ENCODE measurements at regions not wholly inside any gene's neighbourhood (a gene's known extent, or its start where the extent isn't known, plus 50 kb on each side); places are given as distances from the start of the nearest gene placed in this dataset.
A peak's percentile ranks its signal among the peaks of the same experiment; 100 is the strongest.

DNA sequence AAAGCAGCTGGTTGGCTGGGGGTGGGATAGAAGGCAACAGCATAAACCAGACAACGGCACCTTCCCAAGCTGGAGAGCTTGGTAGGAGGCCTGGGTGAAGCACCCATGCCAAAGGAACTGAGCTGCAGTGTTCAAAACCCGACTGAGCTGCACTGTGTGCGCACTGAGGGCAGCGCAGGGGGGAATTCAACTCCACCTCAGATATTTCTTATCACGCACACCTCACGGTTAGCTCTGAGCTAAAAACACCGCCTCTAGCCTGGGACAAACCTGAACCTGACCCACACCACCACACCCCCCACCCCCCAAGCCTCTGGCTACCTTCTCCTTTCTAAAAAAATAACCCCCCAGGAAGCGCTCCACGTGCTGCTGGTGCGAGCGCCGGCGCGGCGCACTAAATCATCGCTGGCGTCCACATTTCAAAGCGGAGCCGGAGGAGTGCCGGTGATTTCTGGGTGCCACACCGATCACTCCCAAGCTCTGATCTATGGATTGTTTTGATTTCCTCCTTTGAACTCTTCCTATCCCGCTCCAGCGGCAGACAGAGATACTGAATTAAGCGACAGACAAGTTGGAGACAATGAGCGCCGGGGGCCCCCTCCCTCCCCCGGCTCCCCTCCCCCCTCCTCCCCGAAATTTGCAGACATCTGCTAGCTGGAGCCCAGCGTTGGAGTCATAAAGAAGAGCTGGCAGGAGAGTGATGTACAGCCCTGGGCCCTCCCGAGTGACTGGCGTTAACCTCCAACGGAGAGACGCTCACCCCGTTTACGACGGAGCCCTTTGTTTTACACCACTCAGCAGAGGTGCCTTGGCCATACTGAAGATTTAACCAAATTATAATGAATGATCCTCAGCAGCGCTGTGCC, 85.0 kb downstream of the NOG start:
- H3K79me2 ChIP-seq (ENCODE audit: control insufficient read depth, insufficient read depth, low read length): no peaks in the 10 kb centered on the region
- peak overlapping the region; percentile 55 for H2AFZ ChIP-seq (ENCODE audit: insufficient read depth, low read depth, low read length, poor library complexity, severe bottlenecking)
- TF ChIP-seq, protein P1, sequence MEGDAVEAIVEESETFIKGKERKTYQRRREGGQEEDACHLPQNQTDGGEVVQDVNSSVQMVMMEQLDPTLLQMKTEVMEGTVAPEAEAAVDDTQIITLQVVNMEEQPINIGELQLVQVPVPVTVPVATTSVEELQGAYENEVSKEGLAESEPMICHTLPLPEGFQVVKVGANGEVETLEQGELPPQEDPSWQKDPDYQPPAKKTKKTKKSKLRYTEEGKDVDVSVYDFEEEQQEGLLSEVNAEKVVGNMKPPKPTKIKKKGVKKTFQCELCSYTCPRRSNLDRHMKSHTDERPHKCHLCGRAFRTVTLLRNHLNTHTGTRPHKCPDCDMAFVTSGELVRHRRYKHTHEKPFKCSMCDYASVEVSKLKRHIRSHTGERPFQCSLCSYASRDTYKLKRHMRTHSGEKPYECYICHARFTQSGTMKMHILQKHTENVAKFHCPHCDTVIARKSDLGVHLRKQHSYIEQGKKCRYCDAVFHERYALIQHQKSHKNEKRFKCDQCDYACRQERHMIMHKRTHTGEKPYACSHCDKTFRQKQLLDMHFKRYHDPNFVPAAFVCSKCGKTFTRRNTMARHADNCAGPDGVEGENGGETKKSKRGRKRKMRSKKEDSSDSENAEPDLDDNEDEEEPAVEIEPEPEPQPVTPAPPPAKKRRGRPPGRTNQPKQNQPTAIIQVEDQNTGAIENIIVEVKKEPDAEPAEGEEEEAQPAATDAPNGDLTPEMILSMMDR (IDR thresholded peaks at IDR 0.05): no peak
- peak overlapping the region; percentile 12 for H3K9ac ChIP-seq (ENCODE audit: low read length)
- no peak overlapping the region for H3K27ac Mint-ChIP-seq
- H3K27ac ChIP-seq (ENCODE audit: low read length in 2 of 2): no peak overlapping the region
- ChIA-PET CTCF (interaction anchor here (1.0 to 1.2 kb wide), 3 partner anchors 38 to 101 kb away, joined by 3 to 5 read pairs (median 3); partner anchors contain the start of gene NOG), POLR2A (no interaction called here)
- 21% methylated on average over 27 of the region's 37 CpGs for WGBS (ENCODE audit: insufficient coverage)
- H3K27me3 ChIP-seq (replicated peaks in 1 of 4; ENCODE audit: control extremely low read depth in 1 of 4, control insufficient read depth in 3 of 4, insufficient read depth in 4 of 4, low read length in 3 of 4): peaks cover 0 to 33% (median 23%) of the 10 kb centered on the region in 4 experiments
- peak overlapping the region in 3 of 5 experiments; percentile 2 to 25 (median 23) for H3K4me3 ChIP-seq (ENCODE audit: control extremely low read depth in 1 of 5, extremely low read depth in 1 of 5, insufficient read depth in 1 of 5, low read depth in 2 of 5, low read length in 4 of 5)
- H3K4me3 Mint-ChIP-seq: peak overlapping the region; percentile 75
- H3K9me3 ChIP-seq (ENCODE audit: control extremely low read depth in 1 of 3, control insufficient read depth in 2 of 3, insufficient read depth in 1 of 3, low read length in 2 of 3): peaks cover 0 to 4% (median 0%) of the 10 kb centered on the region in 3 donors
- no peaks in the 10 kb centered on the region for H3K36me3 ChIP-seq (replicated peaks in 1 of 2; ENCODE audit: control extremely low read depth in 1 of 2, control insufficient read depth in 1 of 2, extremely low read depth in 1 of 2, insufficient read depth in 2 of 2, low read length in 1 of 2)
- peaks cover 8 to 9% of the 10 kb centered on the region in 2 donors for H3K4me1 ChIP-seq (ENCODE audit: control insufficient read depth in 2 of 2, insufficient read depth in 2 of 2, low read length in 2 of 2)
- peaks cover 8% of the 10 kb centered on the region for H3K4me1 Mint-ChIP-seq
- DNase-seq: no peak
- H3K9me3 Mint-ChIP-seq (ENCODE audit: insufficient read depth): no peaks in the 10 kb centered on the region
- peak overlapping the region; percentile 66 for H3K4me2 ChIP-seq (replicated peaks; ENCODE audit: low read depth, low read length, poor library complexity, severe bottlenecking)
- H4K20me1 ChIP-seq (ENCODE audit: control insufficient read depth, insufficient read depth, low read length, poor library complexity, severe bottlenecking): no peaks in the 10 kb centered on the region
- H3K27me3 Mint-ChIP-seq: peaks cover 43% of the 10 kb centered on the region
- no peak for ATAC-seq (ENCODE audit: low read depth)
- intact Hi-C loops (cut with micrococcal nuclease): no loop called here

DNA sequence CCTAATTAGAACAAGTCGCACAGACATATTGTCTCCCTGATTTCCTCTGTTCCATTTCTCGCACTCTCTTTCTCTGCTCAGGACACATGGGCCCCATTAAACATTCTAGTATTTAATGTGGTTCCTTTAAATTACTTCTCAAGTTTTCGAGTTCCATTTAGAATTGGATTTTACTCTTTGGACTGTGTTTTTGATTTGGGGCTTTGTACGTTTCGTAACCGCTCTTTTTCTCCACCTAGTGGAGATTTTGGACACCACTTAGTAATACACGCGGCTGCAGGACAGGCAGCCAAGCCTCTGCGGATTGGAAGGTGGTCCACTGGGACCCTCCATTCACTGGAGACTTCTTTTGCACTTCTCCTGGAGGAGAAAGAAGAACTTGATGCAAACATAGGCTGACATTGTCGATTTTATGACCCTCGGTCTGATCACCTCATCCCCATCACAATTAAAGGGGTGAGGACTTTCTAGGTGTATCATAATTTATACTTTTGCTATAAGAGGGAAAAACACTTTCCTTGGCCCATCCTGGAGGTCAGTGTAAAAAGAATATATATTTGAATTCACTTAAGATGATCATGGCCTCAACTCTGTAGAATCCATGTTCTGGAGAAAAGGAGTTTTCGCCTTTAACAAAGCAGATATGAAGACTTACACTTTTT, 85.7 kb downstream of the NOG start:
- WGBS (ENCODE audit: insufficient coverage): 60% methylated on average over 2 of the region's 12 CpGs
- peak overlapping the region in 3 of 5 experiments; percentile 2 to 25 (median 23) for H3K4me3 ChIP-seq (ENCODE audit: control extremely low read depth in 1 of 5, extremely low read depth in 1 of 5, insufficient read depth in 1 of 5, low read depth in 2 of 5, low read length in 4 of 5)
- H3K4me1 Mint-ChIP-seq: peaks cover 8% of the 10 kb centered on the region
- intact Hi-C loops (cut with micrococcal nuclease): no loop called here
- peaks cover 8 to 9% of the 10 kb centered on the region in 2 donors for H3K4me1 ChIP-seq (ENCODE audit: control insufficient read depth in 2 of 2, insufficient read depth in 2 of 2, low read length in 2 of 2)
- no peaks in the 10 kb centered on the region for H3K79me2 ChIP-seq (ENCODE audit: control insufficient read depth, insufficient read depth, low read length)
- no peaks in the 10 kb centered on the region for H3K36me3 ChIP-seq (replicated peaks in 1 of 2; ENCODE audit: control extremely low read depth in 1 of 2, control insufficient read depth in 1 of 2, extremely low read depth in 1 of 2, insufficient read depth in 2 of 2, low read length in 1 of 2)
- H3K27me3 ChIP-seq (replicated peaks in 1 of 4; ENCODE audit: control extremely low read depth in 1 of 4, control insufficient read depth in 3 of 4, insufficient read depth in 4 of 4, low read length in 3 of 4): peaks cover 0 to 36% (median 22%) of the 10 kb centered on the region in 4 experiments
- no peaks in the 10 kb centered on the region for H4K20me1 ChIP-seq (ENCODE audit: control insufficient read depth, insufficient read depth, low read length, poor library complexity, severe bottlenecking)
- no peak overlapping the region for H3K27ac ChIP-seq (ENCODE audit: low read length in 2 of 2)
- ChIA-PET POLR2A (no interaction called here), CTCF (interaction anchor here (1.1 to 1.2 kb wide), 2 partner anchors 37 to 101 kb away, joined by 3 read pairs; no protein-coding TSS in a partner anchor)
- H3K4me3 Mint-ChIP-seq: peak overlapping the region; percentile 75
- ATAC-seq (ENCODE audit: low read depth): no peak
- H3K27ac Mint-ChIP-seq: no peak overlapping the region
- no peaks in the 10 kb centered on the region for H3K9me3 Mint-ChIP-seq (ENCODE audit: insufficient read depth)
- H3K9ac ChIP-seq (ENCODE audit: low read length): peak overlapping the region; percentile 12
- peaks cover 47% of the 10 kb centered on the region for H3K27me3 Mint-ChIP-seq
- peaks cover 0 to 4% (median 0%) of the 10 kb centered on the region in 3 donors for H3K9me3 ChIP-seq (ENCODE audit: control extremely low read depth in 1 of 3, control insufficient read depth in 2 of 3, insufficient read depth in 1 of 3, low read length in 2 of 3)
- H3K4me2 ChIP-seq (replicated peaks; ENCODE audit: low read depth, low read length, poor library complexity, severe bottlenecking): peak overlapping the region; percentile 66
- TF ChIP-seq, protein P1 (IDR thresholded peaks at IDR 0.05): peak; percentile 48
- no peak for TF ChIP-seq EZH2 (IDR thresholded peaks at IDR 0.05; ENCODE audit: borderline replicate concordance, insufficient read depth, low read depth, low read length, poor library complexity, severe bottlenecking)
- peak overlapping the region; percentile 55 for H2AFZ ChIP-seq (ENCODE audit: insufficient read depth, low read depth, low read length, poor library complexity, severe bottlenecking)
- peak; percentile 22 for DNase-seq

Data from B cell (primary cell).